AG10803 (cell line): ENCODE measurements at regions not wholly inside any gene's neighbourhood (a gene's known extent, or its start where the extent isn't known, plus 50 kb on each side); places are given as distances from the start of the nearest gene placed in this dataset.

Experiments used
- DNase-seq: peaks from one replicate; pipeline ENCODE4 v3.0.0; 2010; ENCODE audit warnings: low read depth
- H3K4me3 ChIP-seq: 2 replicates; pipeline ENCODE4 v1.5.1; 2011; ENCODE audit warnings: mild to moderate bottlenecking, low read length, control low read depth
- TF ChIP-seq, protein P1 (sequence below): conservative IDR thresholded peaks from 2 replicates; pipeline ENCODE4 v1.5.1; 2011; ENCODE audit warnings: mild to moderate bottlenecking, low read length, control low read depth, inconsistent platforms

DNA sequence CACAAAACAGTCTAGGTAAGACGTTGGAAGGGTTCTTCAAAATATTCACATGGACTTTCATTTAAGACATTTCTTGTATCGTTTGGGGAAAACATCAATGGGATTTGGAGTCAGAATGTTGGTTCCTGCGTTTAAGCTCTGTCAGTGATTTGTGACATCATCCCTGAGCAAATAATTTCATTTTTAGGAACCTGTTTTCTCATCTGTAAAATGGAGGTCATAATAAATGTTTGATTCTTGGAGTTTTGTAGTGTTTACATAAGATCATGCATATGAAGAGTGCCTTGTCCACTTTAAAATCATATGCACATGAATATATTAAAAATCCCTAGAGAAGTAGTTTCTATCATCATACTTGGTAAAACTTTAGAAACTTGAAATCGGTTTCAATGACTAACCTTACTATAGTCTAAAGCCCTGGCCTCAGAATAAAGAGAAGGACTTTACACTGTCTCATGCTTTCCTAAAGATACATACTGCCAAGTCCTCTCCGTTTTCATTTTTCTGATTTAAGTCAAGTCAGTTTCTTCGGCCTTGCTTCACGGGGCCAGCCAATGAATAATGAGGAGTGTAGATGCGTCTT lies 178.4 kb downstream of the ADSS2 start:
- peak overlapping the region; percentile 43 for H3K4me3 ChIP-seq
- no peak for DNase-seq
- TF ChIP-seq, protein P1, sequence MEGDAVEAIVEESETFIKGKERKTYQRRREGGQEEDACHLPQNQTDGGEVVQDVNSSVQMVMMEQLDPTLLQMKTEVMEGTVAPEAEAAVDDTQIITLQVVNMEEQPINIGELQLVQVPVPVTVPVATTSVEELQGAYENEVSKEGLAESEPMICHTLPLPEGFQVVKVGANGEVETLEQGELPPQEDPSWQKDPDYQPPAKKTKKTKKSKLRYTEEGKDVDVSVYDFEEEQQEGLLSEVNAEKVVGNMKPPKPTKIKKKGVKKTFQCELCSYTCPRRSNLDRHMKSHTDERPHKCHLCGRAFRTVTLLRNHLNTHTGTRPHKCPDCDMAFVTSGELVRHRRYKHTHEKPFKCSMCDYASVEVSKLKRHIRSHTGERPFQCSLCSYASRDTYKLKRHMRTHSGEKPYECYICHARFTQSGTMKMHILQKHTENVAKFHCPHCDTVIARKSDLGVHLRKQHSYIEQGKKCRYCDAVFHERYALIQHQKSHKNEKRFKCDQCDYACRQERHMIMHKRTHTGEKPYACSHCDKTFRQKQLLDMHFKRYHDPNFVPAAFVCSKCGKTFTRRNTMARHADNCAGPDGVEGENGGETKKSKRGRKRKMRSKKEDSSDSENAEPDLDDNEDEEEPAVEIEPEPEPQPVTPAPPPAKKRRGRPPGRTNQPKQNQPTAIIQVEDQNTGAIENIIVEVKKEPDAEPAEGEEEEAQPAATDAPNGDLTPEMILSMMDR, result no peak

DNA sequence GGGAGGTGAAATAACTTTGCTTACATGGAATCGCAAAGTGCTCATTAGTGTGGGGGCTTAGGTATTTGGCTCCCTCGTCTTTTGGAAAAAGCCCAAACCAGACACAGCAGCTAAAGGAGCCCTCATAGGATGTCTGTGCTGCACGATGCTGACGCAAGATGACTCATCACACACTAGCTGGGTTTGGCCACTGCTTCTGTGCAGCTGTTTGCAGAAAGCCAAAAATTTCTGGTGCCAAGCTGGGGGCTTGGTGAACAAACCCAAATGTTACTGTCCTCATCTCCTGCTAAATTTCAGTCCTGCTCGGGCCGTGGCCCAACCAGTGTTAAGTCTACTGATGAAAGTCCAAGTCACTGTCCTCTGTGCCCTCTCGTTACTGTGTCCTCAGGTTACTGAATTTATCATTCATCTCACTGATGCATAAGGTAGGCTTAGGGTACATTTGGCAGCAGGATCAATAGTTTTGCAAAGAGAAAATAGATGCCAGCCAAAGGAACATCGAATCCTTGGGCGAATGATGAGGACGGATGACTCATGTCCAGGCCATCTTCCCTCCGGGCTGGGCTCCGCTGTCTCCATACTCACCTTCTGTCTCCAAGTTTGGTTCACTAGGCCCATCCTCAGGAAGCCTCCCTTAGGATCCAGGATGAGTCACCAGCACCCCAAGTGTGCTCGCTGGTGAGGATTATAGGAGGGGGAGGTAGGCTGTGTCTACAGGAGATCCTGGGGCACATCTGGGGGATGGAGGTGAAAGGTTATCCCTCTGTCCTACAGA lies 177.7 kb downstream of the ADSS2 start:
- H3K4me3 ChIP-seq, result peak overlapping the region; percentile 43
- DNase-seq, result peak; percentile 99
- TF ChIP-seq, protein P1, result no peak

GRCh38 chr1:244276646-244277045 lies 175.1 kb downstream of the ADSS2 start:
- TF ChIP-seq, protein P1, result no peak
- no peak overlapping the region for H3K4me3 ChIP-seq
- DNase-seq, result peak; percentile 26

DNA sequence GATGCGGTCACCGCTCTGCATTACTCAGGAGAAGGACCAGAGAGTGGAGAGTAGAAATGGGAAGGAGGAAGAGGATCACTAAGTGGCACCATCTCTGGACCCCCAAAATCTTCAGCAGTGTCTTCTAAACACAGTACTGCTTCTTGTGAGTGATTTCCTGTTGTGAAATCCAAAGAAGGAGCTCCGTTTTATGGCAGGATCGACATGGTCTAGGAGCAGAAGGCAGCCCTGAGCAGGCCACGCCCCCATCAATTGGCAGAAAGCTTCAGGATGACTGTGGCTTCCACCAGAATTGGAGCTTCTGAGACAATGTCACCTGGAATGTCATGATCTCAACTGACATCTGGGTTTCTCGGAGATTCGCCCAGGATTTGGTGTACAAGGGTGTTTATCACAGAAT lies 171.5 kb downstream of the ADSS2 start:
- TF ChIP-seq, protein P1, result no peak
- peak; percentile 24 for DNase-seq
- no peak overlapping the region for H3K4me3 ChIP-seq

DNA sequence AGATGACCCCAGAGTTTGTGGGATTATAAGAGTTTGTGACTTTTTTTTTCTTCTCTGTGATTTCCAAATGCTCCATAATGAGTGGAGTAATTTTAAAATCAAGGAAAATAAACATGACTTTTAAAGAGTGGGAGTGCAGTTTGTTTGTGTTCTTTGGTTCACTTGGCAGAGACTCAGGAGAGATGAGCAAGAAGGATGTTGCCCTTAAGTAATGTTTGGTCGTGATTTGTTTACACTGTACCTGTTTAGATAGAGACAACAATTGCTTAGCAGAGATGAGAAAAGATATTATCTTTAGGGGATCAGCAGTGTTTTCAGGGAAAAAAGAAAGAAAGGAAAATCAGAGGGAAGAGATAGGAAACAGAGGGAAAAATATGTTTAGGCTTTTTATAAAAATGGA lies 170.8 kb downstream of the ADSS2 start:
- TF ChIP-seq, protein P1, result no peak
- DNase-seq, result peak; percentile 10

DNA sequence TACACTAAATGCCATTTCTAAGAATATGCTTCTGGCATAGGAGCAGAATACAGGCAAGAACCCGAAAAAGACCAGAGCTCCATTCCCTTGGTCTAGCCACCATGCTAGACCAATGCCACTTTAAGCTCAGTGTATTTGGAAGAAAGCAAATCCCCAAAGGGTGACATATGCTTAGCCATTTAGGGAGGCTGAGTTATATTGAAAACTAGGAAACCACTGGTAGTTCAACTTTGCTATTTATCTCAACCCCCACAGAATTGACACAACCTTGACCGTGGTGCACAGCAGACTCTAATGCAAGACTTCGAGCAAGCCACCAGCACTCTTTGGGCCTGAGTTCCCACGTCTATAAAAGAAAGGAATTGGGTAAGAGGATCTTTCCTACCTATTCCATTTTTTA lies 167.9 kb downstream of the ADSS2 start:
- no peak for DNase-seq
- TF ChIP-seq, protein P1, result no peak
- no peak overlapping the region for H3K4me3 ChIP-seq

More for the DNA sequence above, 170.8 kb downstream of the ADSS2 start:
- no peak overlapping the region for H3K4me3 ChIP-seq

DNA sequence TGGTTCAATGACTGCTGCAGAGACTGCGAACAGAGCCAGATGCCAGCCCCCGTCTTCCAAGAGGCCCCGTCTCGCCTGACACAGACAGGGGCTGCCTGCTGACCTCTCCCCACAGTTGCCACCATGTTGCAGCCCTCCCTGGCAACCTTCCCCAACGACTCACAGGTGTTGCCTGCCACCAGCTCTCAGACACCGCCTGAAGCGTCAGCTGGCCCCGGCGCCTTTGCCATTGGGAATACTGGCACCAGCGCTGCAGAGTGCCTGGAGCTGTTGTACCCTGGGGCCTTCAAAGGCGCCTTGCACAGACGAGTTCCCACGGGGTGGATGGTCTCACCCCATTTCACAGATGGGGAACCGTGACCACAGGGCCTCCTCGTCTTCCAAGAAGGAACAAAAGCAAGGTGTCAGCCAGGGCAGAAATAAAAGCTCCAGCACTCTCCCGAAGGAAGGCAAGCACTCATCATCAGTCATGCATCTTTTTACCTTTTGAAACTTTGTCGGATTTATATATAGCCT lies 167.0 kb downstream of the ADSS2 start:
- no peak overlapping the region for H3K4me3 ChIP-seq
- TF ChIP-seq, protein P1, result no peak
- no peak for DNase-seq
